SK-N-MC (cell line): ENCODE measurements at regions not wholly inside any gene's neighbourhood (a gene's known extent, or its start where the extent isn't known, plus 50 kb on each side); places are given as distances from the start of the nearest gene placed in this dataset.

Experiments
- DNase-seq: peaks from one replicate; pipeline ENCODE4 v3.0.0-alpha.2; 2011; ENCODE audit warnings: low read depth, low spot score
- H3K27ac ChIP-seq: fragments of 200-600 bp; sonication (generic); 2 replicates; pipeline ENCODE4 v1.5.1; 2016; ENCODE audit warnings: mixed run types
- H3K36me3 ChIP-seq: fragments of 200-600 bp; sonication (generic); 2 replicates; pipeline ENCODE4 v1.6.1; 2017; ENCODE audit warnings: antibody characterized with exemption, low read length, mixed read lengths; ENCODE audit not compliant: insufficient read depth
- H3K4me3 ChIP-seq: fragments of 200-600 bp; sonication (generic); 2 replicates; pipeline ENCODE4 v1.5.1; 2016
- H3K9ac ChIP-seq: fragments of 200-600 bp; sonication (generic); 2 replicates; pipeline ENCODE4 v1.8.0; 2017; ENCODE audit warnings: mixed run types, mixed read lengths; ENCODE audit not compliant: insufficient read length
- H3K9me3 ChIP-seq: fragments of 200-600 bp; sonication (generic); 2 replicates; pipeline ENCODE4 v1.6.1; 2017; ENCODE audit warnings: low read depth, mild to moderate bottlenecking, antibody characterized with exemption, low read length, moderate library complexity, mixed read lengths
- EZH2 ChIP-seq: fragments of 200-600 bp; sonication (generic); IDR thresholded peaks from one replicate; pipeline ENCODE4 v1.6.1; 2017; ENCODE audit warnings: antibody characterized with exemption
- FOXP2 ChIP-seq: optimal IDR thresholded peaks from 2 replicates; pipeline ENCODE3; 2011; ENCODE audit warnings: mild to moderate bottlenecking, moderate library complexity; ENCODE audit not compliant: insufficient read depth; ENCODE audit errors: extremely low read length, control extremely low read depth
- POLR2AphosphoS5 ChIP-seq: IDR thresholded peaks from 2 replicates; pipeline ENCODE4 v1.6.1; 2012; ENCODE audit warnings: mild to moderate bottlenecking, low read depth, low read length, borderline replicate concordance

DNA sequence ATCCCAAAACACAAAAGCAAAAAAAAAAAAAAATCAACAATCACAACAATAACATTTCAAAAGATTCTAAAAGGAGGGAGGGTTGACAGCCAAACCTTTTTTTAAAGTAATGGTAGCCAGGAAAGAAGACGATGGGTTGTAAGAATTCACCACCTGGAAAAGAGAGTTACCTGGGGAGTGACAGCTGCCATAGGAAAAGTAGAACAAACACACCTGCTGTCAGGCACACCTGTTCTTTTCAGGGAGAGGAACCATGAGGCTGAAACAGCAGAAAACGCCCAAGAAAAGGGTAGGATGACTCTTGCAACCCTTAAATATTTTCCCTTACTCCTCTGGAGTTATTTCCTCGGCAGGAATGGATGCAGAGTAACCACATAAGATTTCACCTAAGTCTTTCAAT lies 388.4 kb upstream of the TEX13C start:
- no peak overlapping the region for H3K27ac ChIP-seq
- no peak for DNase-seq
- no peak for TF ChIP-seq POLR2AphosphoS5
- no peak for TF ChIP-seq FOXP2
- no peak for TF ChIP-seq EZH2
- H3K9ac ChIP-seq, result no peak overlapping the region
- H3K9me3 ChIP-seq, result no peaks in the 10 kb centered on the region
- H3K36me3 ChIP-seq, result no peaks in the 10 kb centered on the region
- H3K4me3 ChIP-seq, result no peak overlapping the region

DNA sequence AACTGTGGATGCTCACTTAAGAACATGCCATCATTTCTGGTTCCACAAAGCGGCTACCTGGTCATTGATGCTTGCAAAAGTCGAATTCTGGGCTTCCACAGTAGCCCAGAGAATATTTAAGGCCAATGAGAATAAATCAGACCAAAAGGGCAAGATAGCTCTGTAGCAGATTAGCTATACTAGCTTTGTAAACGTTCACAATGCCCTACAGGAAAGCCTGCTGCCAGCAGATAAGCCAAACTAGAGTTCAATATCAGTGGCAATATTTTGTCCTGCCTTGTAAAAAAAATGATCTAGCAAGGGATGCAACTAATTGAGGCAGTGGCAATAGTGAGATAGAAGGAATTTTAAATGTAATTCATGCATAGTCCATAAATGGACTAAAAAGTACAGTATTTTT lies 387.7 kb upstream of the TEX13C start:
- H3K9ac ChIP-seq, result no peak overlapping the region
- H3K4me3 ChIP-seq, result no peak overlapping the region
- DNase-seq, result no peak
- no peaks in the 10 kb centered on the region for H3K36me3 ChIP-seq
- H3K27ac ChIP-seq, result no peak overlapping the region
- no peaks in the 10 kb centered on the region for H3K9me3 ChIP-seq
- TF ChIP-seq EZH2 (no peak), POLR2AphosphoS5 (no peak), FOXP2 (no peak)

DNA sequence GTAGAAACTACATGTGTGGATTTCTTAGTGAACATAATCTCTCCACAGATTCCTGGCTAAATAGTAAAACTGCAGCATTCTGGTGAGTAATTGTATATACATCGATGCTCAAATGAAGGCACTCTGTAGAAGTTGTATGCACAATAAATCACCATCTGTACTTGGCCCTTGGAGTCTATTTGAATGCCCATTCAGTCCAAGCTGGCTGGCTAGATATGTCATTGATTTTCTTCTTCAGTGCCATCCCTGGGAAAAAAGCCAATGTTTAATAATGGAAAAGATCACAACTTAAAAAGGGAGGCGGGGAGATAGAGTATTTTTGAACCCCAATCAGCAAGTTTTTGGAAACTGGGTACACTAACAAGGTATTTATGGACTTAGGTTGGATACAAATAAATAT lies 381.0 kb upstream of the TEX13C start:
- no peaks in the 10 kb centered on the region for H3K9me3 ChIP-seq
- no peak for DNase-seq

DNA sequence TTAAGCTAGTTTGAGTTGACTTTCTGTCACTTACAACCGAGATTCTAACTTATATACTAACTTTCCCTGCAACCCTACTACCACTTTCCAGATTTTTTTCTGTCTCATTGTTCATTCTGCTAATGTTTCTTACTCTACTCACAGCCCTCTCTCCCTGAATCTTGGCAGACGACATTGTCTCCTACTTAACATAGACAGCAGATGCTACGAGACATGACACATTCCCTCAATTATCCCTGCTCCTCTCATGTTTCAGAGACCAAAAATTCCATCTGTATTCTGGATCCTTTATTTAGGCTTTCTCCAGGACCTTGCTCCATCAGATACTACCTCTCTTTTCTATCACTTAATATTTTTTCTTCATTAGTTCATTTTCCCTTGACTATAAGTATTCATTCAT lies 379.1 kb upstream of the TEX13C start:
- Histone ChIP-seq H3K4me3 (no peak overlapping the region), H3K9me3 (no peaks in the 10 kb centered on the region), H3K9ac (no peak overlapping the region), H3K27ac (no peak overlapping the region), H3K36me3 (no peaks in the 10 kb centered on the region)
- no peak for DNase-seq
- TF ChIP-seq POLR2AphosphoS5 (no peak), EZH2 (no peak), FOXP2 (no peak)

More for the DNA sequence above, 381.0 kb upstream of the TEX13C start:
- no peak for TF ChIP-seq FOXP2
- TF ChIP-seq POLR2AphosphoS5, result no peak
- TF ChIP-seq EZH2, result no peak
- Histone ChIP-seq H3K27ac (no peak overlapping the region), H3K9ac (no peak overlapping the region), H3K4me3 (no peak overlapping the region), H3K36me3 (no peaks in the 10 kb centered on the region)

DNA sequence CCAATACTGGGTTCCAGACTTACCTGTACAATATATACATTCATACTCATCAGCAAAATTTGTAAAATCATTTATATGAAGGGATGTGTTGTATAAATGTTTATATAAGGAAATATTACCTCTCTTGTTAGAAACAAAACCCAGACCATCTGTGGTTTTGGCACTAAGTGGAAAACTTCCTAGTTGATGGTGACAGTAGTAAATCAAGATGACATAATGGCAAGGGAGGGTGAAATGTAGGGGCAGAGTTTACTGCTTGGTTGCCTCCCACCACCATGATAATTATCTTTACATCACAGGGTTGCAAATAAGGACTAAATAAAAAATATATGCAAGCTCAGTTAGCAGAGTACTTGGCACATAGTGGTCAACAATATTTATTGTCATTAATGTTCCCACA lies 365.3 kb upstream of the TEX13C start:
- DNase-seq, result no peak
- Histone ChIP-seq H3K9me3 (no peaks in the 10 kb centered on the region), H3K4me3 (no peak overlapping the region), H3K36me3 (no peaks in the 10 kb centered on the region), H3K27ac (no peak overlapping the region), H3K9ac (no peak overlapping the region)
- TF ChIP-seq FOXP2, result no peak
- no peak for TF ChIP-seq EZH2
- no peak for TF ChIP-seq POLR2AphosphoS5

DNA sequence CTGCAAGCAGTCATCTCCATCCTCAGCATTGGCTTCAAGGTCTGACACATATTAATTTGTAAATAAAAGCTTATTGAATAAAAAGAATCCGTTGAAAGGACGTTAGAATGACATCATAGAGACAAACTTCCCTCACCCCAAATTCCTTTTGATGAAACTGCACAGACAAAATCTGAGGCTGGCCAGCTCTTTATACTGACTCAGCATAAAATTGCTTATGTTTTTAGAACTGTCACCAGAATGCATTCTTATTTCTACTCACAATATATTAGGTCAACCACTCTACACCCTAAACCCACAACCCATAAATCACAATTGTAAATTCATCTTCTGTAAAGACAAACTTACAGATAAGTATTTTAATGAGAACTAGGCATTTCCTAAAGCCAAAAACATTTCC lies 359.2 kb upstream of the TEX13C start:
- no peaks in the 10 kb centered on the region for H3K36me3 ChIP-seq
- H3K27ac ChIP-seq, result no peak overlapping the region
- no peaks in the 10 kb centered on the region for H3K9me3 ChIP-seq
- no peak overlapping the region for H3K9ac ChIP-seq
- no peak for TF ChIP-seq EZH2
- TF ChIP-seq FOXP2, result no peak
- TF ChIP-seq POLR2AphosphoS5, result no peak
- no peak for DNase-seq
- no peak overlapping the region for H3K4me3 ChIP-seq

DNA sequence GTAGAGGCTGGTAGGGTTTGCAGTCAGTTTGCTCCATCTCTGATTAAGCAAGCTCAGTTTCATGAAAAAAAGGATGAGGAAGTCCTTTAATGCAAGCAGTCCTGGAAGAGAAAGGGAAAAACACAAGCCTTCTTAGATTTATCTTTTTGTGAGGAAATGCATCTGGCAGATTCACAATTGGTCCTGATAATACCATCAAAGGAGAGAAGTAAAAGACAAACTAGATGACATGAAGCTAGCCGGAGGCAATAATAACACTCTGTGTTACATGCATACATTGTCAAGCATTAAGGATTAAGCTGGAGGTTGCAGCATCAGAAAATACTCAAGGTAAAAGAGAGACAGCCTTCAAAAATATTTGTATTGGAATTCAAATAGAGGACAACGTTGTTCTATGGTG lies 356.0 kb upstream of the TEX13C start, which contains the start of gene TENM1:
Gene TENM1 (minus strand): TSS at position 101 of the 400 bp plus-strand sequence.
- no peak for TF ChIP-seq EZH2
- no peak for TF ChIP-seq FOXP2
- no peak for TF ChIP-seq POLR2AphosphoS5
- Histone ChIP-seq H3K36me3 (no peaks in the 10 kb centered on the region), H3K9me3 (no peaks in the 10 kb centered on the region), H3K9ac (no peak within 1 kb of the TSS), H3K4me3 (no peak within 1 kb of the TSS), H3K27ac (no peak within 1 kb of the TSS)
- no peak for DNase-seq

DNA sequence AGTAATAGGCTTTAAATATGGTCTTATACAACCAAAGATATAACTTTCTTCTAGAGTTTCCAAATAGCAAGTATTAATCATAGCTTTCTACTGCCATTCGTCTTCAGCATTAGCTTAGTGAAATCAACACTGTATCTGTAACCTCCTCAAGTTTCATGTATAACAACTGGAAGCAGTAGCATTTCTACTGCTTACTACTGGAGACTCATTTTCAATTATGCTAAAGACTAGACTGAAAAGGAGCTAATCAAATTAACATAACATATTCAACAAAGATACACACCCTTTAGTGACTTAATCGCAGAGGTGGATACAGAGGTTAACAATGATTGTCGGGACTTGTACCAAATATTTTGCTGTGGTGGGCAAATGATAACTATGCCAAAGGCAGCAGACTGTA lies 344.2 kb upstream of the TEX13C start:
- Histone ChIP-seq H3K9me3 (no peaks in the 10 kb centered on the region), H3K36me3 (no peaks in the 10 kb centered on the region), H3K27ac (no peak overlapping the region), H3K4me3 (no peak overlapping the region), H3K9ac (no peak overlapping the region)
- TF ChIP-seq FOXP2, result no peak
- no peak for TF ChIP-seq POLR2AphosphoS5
- TF ChIP-seq EZH2, result no peak
- no peak for DNase-seq

DNA sequence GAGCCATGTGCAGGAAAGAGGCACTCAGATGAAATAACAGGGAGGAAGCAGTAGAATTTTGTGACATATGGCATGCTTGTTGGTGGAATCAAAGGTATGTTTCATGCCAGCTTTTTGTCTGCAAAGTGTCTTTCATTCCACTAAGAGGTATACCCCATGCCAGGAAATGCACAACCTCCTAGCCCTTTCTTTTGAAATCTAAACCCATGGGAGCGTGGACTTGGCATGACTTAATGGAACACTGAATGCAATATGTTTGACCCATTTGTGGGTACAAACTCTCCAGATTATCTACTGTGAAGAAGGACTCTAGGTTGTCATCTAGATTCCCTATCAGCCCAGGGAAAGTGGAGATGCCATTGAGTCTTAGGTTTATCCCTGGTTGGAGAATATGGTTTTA lies 338.3 kb upstream of the TEX13C start:
- H3K9ac ChIP-seq, result no peak overlapping the region
- no peak overlapping the region for H3K27ac ChIP-seq
- H3K36me3 ChIP-seq, result no peaks in the 10 kb centered on the region
- H3K9me3 ChIP-seq, result no peaks in the 10 kb centered on the region
- no peak for TF ChIP-seq FOXP2
- TF ChIP-seq EZH2, result no peak
- no peak for TF ChIP-seq POLR2AphosphoS5
- DNase-seq, result no peak
- no peak overlapping the region for H3K4me3 ChIP-seq
